D721Med (cell line): ENCODE measurements at regions not wholly inside any gene's neighbourhood (a gene's known extent, or its start where the extent isn't known, plus 50 kb on each side); places are given as distances from the start of the nearest gene placed in this dataset.
A peak's percentile ranks its signal among the peaks of the same experiment; 100 is the strongest.
"Not testable (repeated sequence)": the region's sequence is repeated elsewhere in the genome, so short reads cannot be mapped to it uniquely, and the experiment has no call there.

Experiments used
- DNase-seq: peaks from one replicate; pipeline ENCODE4 v3.0.0; 2011; ENCODE audit warnings: low spot score; ENCODE audit not compliant: insufficient read length
- FAIRE-seq: peaks from 2 replicates; lab custom pipeline; 2011; peaks lifted over from hg19 to GRCh38; lab: Jason Lieb, UNC
- CTCF ChIP-seq: IDR thresholded peaks from 2 replicates; pipeline ENCODE4 v1.5.1; 2012; ENCODE audit warnings: mild to moderate bottlenecking, control low read depth; ENCODE audit not compliant: insufficient read depth; ENCODE audit errors: missing control alignments

- no peak for TF ChIP-seq CTCF
- no peak for FAIRE-seq
Measured at GRCh38 chr1:198959676-198960075, 320.8 kb downstream of the PTPRC start.

DNA sequence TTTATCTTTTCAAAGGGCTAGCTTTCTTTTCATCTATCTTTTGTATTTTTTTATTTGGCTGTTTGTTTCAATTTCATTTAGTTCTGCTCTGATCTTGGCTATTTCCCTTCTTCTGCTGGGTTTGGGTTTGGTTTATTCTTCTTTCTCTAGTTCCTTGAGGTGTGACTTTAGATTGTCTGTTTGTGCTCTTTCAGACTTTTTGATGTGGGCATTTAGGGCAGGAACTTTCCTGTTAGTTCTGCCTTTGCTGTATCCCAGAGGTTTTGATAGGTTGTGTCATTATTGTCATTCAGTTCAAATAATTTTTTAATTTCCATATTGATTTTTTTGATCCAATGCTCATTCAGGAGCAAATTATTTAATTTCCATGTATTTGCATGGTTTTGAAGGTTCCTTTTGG, 325.0 kb downstream of the PTPRC start:
- not testable (repeated sequence) for DNase-seq, FAIRE-seq

More at GRCh38 chr1:198959676-198960075, 320.8 kb downstream of the PTPRC start:
- no peak for DNase-seq

- no peak for TF ChIP-seq CTCF
- FAIRE-seq (no peak), DNase-seq (no peak)
Measured at GRCh38 chr1:198966519-198966918, 327.7 kb downstream of the PTPRC start.

DNA sequence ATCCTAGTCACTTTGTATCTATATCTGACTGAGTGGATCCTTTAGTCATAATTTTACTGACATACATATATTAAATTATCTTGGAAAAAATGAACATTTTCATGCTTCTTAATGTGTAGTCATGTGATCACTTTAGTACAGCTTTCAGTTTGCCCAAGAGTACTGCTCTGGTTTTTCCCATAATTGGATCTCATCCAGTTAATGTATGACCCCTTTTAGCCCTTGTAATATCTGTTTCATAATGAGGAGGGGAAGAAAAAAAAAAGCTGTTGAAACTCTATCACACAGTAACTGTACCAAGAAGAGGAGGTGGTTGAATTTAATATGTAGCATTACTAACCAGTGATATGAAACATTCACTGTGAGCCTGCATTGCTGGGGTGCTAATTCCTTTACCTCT, 328.7 kb downstream of the PTPRC start:
- TF ChIP-seq CTCF, result no peak
- no peak for DNase-seq
- FAIRE-seq, result no peak

DNA sequence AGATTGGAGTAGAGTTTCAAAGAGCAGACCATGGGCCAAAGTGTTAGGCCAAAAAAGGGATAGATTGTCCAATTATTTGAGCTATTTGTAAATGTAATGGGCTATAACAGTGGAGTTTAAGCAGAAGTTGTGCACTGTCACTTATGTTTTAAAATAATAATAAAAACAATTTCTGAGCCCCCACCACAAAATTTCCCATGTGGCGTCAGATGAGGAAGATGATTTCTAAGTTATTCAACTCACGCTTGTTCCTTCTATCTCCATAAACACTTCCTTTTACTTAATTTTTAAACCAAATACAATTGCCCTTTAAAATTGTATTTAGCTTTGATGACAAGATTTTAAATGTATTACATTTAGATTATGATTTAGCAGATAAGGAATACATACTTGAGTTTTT, 330.0 kb downstream of the PTPRC start:
- TF ChIP-seq CTCF, result no peak
- FAIRE-seq, result no peak
- no peak for DNase-seq

DNA sequence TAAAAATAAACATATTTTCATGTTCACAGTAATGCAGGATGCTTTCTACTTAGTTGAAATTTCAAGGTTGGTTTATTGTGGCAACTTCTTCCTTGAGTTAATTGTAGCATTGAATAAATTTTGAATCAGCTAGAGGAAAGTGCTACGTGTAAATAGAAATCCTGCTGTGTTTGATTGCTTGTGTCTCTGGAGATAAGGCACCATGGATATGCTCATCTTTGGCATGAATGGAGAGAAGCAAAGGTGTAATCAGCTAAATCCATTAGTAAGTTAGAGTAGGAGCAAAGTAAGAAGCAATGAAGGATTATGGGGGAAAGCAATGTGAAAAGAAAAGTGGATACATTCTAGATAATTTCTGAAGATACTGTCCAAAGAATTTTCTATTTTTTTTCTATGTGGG, 331.1 kb downstream of the PTPRC start:
- peak; percentile 46 for FAIRE-seq
- no peak for TF ChIP-seq CTCF
- no peak for DNase-seq

- DNase-seq (no peak), FAIRE-seq (peak; percentile 64)
- TF ChIP-seq CTCF, result no peak
Measured at GRCh38 chr1:198970916-198971315, 332.1 kb downstream of the PTPRC start.

GRCh38 chr1:198977909-198978308, 339.1 kb downstream of the PTPRC start:
- DNase-seq (peak; percentile 58), FAIRE-seq (peak; percentile 99)
- no peak for TF ChIP-seq CTCF
